Stimulated activated naive B cell treated with anti-CD40 and anti-IgM and Interleukin-4, amounts not matched to agents 10 μg/mL and 1 μg/mL and 100 μg/mL, for 72 hours (primary cell): ENCODE measurements at regions not wholly inside any gene's neighbourhood (a gene's known extent, or its start where the extent isn't known, plus 50 kb on each side); places are given as distances from the start of the nearest gene placed in this dataset.
A peak's percentile ranks its signal among the peaks of the same experiment; 100 is the strongest.

Experiments used
- ATAC-seq, 2 donors: fragments of 150-1000 bp; cut with Tn5 transposase; replicated peaks; 2 replicates each; pipeline ENCODE4 v1.10.0; 2021; ENCODE audit warnings: moderate library complexity in 1 of 2
- DNase-seq: peaks from one replicate; pipeline ENCODE4 v3.0.0; 2021
- H3K27ac Mint-ChIP-seq: one replicate; pipeline ENCODE4 v1.8.0; 2022; ENCODE audit warnings: mild to moderate bottlenecking, mixed read lengths
- H3K27me3 Mint-ChIP-seq, 2 donors: one replicate each; pipeline ENCODE4 v1.8.0; 2022; ENCODE audit warnings: mixed read lengths in 2 of 2
- H3K36me3 Mint-ChIP-seq, 2 donors: one replicate each; pipeline ENCODE4 v1.8.0; 2022; ENCODE audit warnings: mixed read lengths in 2 of 2, mild to moderate bottlenecking in 1 of 2
- H3K4me1 Mint-ChIP-seq, 2 donors: one replicate each; pipeline ENCODE4 v1.8.0; 2022; ENCODE audit warnings: mixed read lengths in 2 of 2, mild to moderate bottlenecking in 1 of 2
- H3K4me3 Mint-ChIP-seq, 2 donors: one replicate each; pipeline ENCODE4 v1.8.0; 2022; ENCODE audit warnings: mild to moderate bottlenecking in 2 of 2, mixed read lengths in 2 of 2, moderate library complexity in 1 of 2
- H3K9me3 Mint-ChIP-seq, 2 donors: one replicate each; pipeline ENCODE4 v1.8.0; 2022; ENCODE audit warnings: mixed read lengths in 2 of 2, mild to moderate bottlenecking in 1 of 2

- no peaks in the 10 kb centered on the region for H3K4me1 Mint-ChIP-seq
- no peak for ATAC-seq
Measured at GRCh38 chr2:215618145-215618544, 182.3 kb upstream of the FN1 start.

DNA sequence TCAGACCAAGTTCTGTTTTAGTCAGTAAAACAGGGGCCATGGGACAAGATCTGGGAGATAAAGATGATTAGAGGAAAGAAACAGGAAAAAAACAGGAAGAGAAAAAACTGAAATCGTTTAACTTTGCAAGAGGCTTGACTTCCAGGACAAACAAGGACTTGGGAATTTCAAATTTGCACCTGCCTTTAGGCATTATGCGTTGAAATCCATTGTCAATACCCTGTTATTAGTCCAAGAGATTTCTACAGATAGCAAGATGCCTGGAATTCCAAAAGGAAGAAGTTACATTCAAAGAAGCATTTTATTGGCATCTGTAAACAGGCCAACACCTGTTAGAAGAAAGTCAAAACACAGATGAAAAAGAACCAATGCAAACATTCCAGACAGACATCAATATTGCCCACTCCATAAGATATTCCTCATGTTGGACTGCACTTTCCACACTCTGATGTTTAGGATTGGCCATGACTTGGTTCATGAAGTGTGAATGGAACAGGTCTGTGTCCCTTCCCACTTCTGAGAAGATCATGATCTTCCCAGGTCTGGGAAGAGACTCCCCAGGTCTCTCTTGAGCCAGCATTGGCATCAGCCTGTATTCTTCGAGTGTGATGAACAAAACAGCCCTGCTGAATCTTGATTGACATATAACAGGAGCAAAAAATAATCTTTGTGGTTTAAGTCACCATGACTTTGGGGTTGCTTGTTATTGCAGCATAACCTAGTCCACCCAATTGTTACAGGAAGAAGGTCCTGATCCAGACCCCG is 181.4 kb upstream of the FN1 start:
- H3K27ac Mint-ChIP-seq = no peak overlapping the region
- peaks cover 0 to 1% of the 10 kb centered on the region in 2 donors for H3K9me3 Mint-ChIP-seq
- no peak for ATAC-seq

More at GRCh38 chr2:215618145-215618544, 182.3 kb upstream of the FN1 start:
- Mint-ChIP-seq H3K4me3 (no peak overlapping the region), H3K27me3 (peaks cover 15 to 49% of the 10 kb centered on the region in 2 donors), H3K36me3 (no peaks in the 10 kb centered on the region), H3K9me3 (peaks cover 0 to 1% of the 10 kb centered on the region in 2 donors), H3K27ac (no peak overlapping the region)
- no peak for DNase-seq

GRCh38 chr2:215615803-215616174 is 179.9 kb upstream of the FN1 start:
- Mint-ChIP-seq H3K27ac (no peak overlapping the region), H3K27me3 (peaks cover 6 to 44% of the 10 kb centered on the region in 2 donors), H3K4me3 (no peak overlapping the region), H3K36me3 (no peaks in the 10 kb centered on the region), H3K4me1 (peaks cover 3 to 8% of the 10 kb centered on the region in 2 donors), H3K9me3 (peaks cover 0 to 1% of the 10 kb centered on the region in 2 donors)
- no peak for ATAC-seq
- DNase-seq = no peak

More for the DNA sequence above, 181.4 kb upstream of the FN1 start:
- Mint-ChIP-seq H3K4me1 (no peaks in the 10 kb centered on the region), H3K36me3 (no peaks in the 10 kb centered on the region), H3K4me3 (no peak overlapping the region), H3K27me3 (peaks cover 15 to 54% of the 10 kb centered on the region in 2 donors)
- DNase-seq = no peak

- H3K36me3 Mint-ChIP-seq = no peaks in the 10 kb centered on the region
- ATAC-seq (no peak), DNase-seq (no peak)
- no peak overlapping the region for H3K4me3 Mint-ChIP-seq
- peaks cover 0 to 1% of the 10 kb centered on the region in 2 donors for H3K9me3 Mint-ChIP-seq
- peaks cover 3 to 8% of the 10 kb centered on the region in 2 donors for H3K4me1 Mint-ChIP-seq
- H3K27me3 Mint-ChIP-seq = peaks cover 4 to 38% of the 10 kb centered on the region in 2 donors
- no peak overlapping the region for H3K27ac Mint-ChIP-seq
Measured at GRCh38 chr2:215615067-215615802, 179.4 kb upstream of the FN1 start.

DNA sequence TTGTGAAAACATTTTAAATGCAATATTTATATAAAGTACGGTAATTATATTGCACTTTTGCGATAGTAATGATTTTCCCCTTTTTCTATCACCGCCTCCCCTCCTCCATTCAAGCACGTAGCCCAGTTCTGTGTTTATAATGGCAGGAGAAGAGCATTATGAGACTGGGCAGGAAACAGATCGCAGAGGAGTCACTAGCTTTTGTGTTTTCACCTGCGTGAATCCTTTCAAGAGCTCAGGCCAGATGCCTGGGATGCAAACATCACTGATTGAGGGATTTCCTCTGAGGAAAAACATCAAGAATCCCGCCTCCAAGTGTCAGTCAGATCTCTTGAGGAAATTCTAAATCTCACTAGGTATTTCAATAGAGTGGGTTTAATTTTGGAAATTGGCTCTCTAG is 178.4 kb upstream of the FN1 start:
- Mint-ChIP-seq H3K27me3 (peaks cover 4 to 32% of the 10 kb centered on the region in 2 donors), H3K27ac (no peak overlapping the region), H3K4me1 (peaks cover 3 to 8% of the 10 kb centered on the region in 2 donors), H3K9me3 (peaks cover 0 to 1% of the 10 kb centered on the region in 2 donors), H3K4me3 (no peak overlapping the region), H3K36me3 (no peaks in the 10 kb centered on the region)
- no peak for DNase-seq
- no peak for ATAC-seq

DNA sequence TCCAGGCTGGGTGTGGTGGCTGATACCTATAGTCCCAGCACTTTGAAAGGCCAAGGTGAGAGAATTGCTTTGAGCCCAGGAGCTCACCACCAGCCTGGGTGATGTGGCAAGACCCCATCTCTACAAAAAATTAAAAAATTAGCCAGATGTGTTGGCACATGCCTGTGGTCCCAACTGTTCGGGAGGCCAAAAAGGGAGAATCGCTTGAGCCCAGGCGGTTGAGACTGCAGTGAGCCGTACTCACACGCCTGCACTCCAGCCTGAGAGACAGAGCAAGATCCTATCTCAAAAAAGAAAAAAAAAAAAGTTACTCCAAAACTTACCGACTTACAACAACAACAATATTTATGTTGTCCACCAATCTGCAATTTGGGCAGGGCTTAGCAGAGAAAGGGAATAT is 178.0 kb upstream of the FN1 start:
- DNase-seq (no peak), ATAC-seq (no peak)
- no peaks in the 10 kb centered on the region for H3K36me3 Mint-ChIP-seq
- H3K9me3 Mint-ChIP-seq = peaks cover 0 to 1% of the 10 kb centered on the region in 2 donors
- no peak overlapping the region for H3K4me3 Mint-ChIP-seq
- peaks cover 3 to 8% of the 10 kb centered on the region in 2 donors for H3K4me1 Mint-ChIP-seq
- peaks cover 4 to 28% of the 10 kb centered on the region in 2 donors for H3K27me3 Mint-ChIP-seq
- H3K27ac Mint-ChIP-seq = no peak overlapping the region

GRCh38 chr2:215613280-215613679 is 177.4 kb upstream of the FN1 start:
- H3K4me3 Mint-ChIP-seq = no peak overlapping the region
- H3K36me3 Mint-ChIP-seq = no peaks in the 10 kb centered on the region
- H3K27ac Mint-ChIP-seq = no peak overlapping the region
- peaks cover 4 to 26% of the 10 kb centered on the region in 2 donors for H3K27me3 Mint-ChIP-seq
- H3K4me1 Mint-ChIP-seq = peaks cover 3 to 8% of the 10 kb centered on the region in 2 donors
- no peak for ATAC-seq
- peaks cover 0 to 1% of the 10 kb centered on the region in 2 donors for H3K9me3 Mint-ChIP-seq
- DNase-seq = no peak

- DNase-seq (no peak), ATAC-seq (no peak)
- H3K4me1 Mint-ChIP-seq = peaks cover 3 to 8% of the 10 kb centered on the region in 2 donors
- H3K27ac Mint-ChIP-seq = no peak overlapping the region
- peaks cover 0 to 1% of the 10 kb centered on the region in 2 donors for H3K9me3 Mint-ChIP-seq
- H3K36me3 Mint-ChIP-seq = no peaks in the 10 kb centered on the region
- H3K4me3 Mint-ChIP-seq = no peak overlapping the region
- peaks cover 4 to 25% of the 10 kb centered on the region in 2 donors for H3K27me3 Mint-ChIP-seq
Measured at GRCh38 chr2:215612786-215613185, 176.9 kb upstream of the FN1 start.

DNA sequence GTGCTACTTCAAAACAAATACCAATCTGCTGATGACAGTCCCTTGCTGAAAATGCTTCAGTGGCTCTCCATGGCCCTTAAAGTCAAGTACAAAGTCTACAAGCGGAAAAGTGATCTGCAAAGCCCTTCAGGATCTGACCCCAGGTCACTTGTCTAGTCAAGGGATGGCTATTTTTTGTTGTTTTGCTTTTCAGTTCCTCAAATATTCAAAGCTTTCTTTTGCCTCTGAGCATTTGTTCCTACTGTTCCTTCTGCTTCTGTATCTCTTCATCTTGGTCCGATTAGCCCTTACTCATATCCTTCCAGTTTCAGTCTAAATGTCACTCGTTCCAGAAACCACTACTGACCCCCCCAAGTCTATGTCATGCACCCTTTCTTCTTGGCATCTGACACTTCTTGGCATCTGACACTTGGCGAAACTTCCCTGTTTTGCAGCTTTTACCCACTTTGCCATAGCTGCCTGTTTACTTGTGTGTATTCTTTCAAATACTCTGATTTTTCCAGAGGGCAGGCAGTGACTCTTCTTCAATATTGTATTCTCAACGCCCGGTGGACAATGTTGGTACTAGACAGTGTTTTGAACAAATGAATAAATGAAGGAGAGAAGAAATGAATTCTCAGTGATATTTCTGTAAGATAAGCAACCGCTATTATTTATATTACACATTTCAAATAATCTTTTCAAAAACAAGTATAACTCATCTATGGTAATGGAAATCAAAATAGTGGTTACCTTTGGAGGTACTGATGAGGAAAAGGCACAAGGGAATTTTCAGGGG is 175.9 kb upstream of the FN1 start:
- H3K9me3 Mint-ChIP-seq = no peaks in the 10 kb centered on the region
- H3K27ac Mint-ChIP-seq = no peak overlapping the region
- H3K36me3 Mint-ChIP-seq = no peaks in the 10 kb centered on the region
- peaks cover 4 to 16% of the 10 kb centered on the region in 2 donors for H3K27me3 Mint-ChIP-seq
- H3K4me3 Mint-ChIP-seq = no peak overlapping the region
- ATAC-seq = peak; percentile 70 to 79
- peaks cover 3 to 8% of the 10 kb centered on the region in 2 donors for H3K4me1 Mint-ChIP-seq
- no peak for DNase-seq

- Mint-ChIP-seq H3K4me1 (peaks cover 3 to 8% of the 10 kb centered on the region in 2 donors), H3K9me3 (no peaks in the 10 kb centered on the region), H3K27me3 (peaks cover under 1 to 9% of the 10 kb centered on the region in 2 donors), H3K27ac (no peak overlapping the region), H3K36me3 (no peaks in the 10 kb centered on the region), H3K4me3 (no peak overlapping the region)
- no peak for DNase-seq
- no peak for ATAC-seq
Measured at GRCh38 chr2:215609089-215610032, 173.5 kb upstream of the FN1 start.

DNA sequence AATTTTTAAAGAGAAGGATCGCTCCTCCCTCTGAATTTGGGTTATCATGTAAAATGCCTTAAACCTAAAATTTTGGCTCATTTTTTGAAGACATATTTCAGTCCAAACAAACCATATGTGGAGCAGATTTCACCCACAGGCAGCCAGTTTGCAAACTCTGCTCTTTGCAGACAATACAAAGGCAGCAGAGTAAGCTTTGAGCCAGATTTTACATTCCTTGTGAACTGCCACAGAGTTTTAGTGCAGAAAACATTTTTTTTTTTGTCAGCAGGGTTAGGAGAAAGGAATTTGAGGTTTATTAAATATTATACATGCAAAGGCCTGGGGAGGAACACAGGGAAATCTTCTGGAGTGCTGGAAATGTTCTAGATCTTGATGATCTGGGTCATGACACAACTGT is 171.9 kb upstream of the FN1 start:
- H3K4me1 Mint-ChIP-seq = peaks cover 3 to 8% of the 10 kb centered on the region in 2 donors
- no peaks in the 10 kb centered on the region for H3K36me3 Mint-ChIP-seq
- H3K4me3 Mint-ChIP-seq = no peak overlapping the region
- no peak for DNase-seq
- H3K27me3 Mint-ChIP-seq = peaks cover 0 to 10% of the 10 kb centered on the region in 2 donors
- no peak for ATAC-seq
- no peaks in the 10 kb centered on the region for H3K9me3 Mint-ChIP-seq
- no peak overlapping the region for H3K27ac Mint-ChIP-seq

DNA sequence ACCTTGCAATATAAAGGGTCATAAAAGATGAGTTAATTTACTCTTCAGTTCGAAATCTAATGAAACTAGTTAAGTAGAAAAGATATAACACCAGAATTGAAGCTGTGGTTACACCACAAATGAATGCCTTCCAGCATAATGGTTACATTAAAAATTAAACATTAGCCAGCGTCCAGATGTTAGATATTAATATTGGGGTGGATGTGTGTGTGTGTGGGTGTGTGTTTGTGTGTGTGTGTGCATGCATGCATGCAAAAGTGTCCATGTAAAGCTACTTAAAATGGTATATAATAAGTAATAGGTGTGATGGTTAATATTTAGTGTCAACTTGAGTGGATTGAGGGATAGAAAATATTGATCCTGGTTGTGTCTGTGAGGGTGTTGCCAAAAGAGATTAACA is 170.4 kb upstream of the FN1 start:
- Mint-ChIP-seq H3K4me1 (no peaks in the 10 kb centered on the region), H3K36me3 (no peaks in the 10 kb centered on the region), H3K9me3 (no peaks in the 10 kb centered on the region), H3K4me3 (no peak overlapping the region), H3K27ac (no peak overlapping the region), H3K27me3 (peaks cover 4 to 7% of the 10 kb centered on the region in 2 donors)
- ATAC-seq = no peak
- no peak for DNase-seq

DNA sequence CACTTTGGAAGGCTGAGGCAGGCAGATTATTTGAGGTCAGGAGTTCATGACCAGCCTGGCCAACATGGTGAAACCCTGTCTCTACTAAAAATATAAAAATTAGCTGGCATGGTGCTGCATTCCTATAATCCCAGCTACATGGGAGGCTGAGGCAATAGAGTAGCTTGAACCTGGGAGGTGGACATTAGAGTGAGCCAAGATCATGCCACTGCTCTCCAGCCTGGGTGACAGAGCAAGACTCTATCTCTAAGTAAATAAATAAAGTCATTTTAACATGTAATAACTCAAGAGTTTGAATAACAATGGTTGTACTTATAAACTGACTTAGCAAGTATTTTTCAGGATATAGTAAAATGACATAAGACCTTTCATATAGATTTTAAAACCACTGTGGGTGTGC is 169.3 kb upstream of the FN1 start:
- DNase-seq (no peak), ATAC-seq (no peak)
- H3K4me1 Mint-ChIP-seq = no peaks in the 10 kb centered on the region
- no peaks in the 10 kb centered on the region for H3K36me3 Mint-ChIP-seq
- no peaks in the 10 kb centered on the region for H3K9me3 Mint-ChIP-seq
- H3K4me3 Mint-ChIP-seq = no peak overlapping the region
- H3K27ac Mint-ChIP-seq = no peak overlapping the region
- H3K27me3 Mint-ChIP-seq = peaks cover 4 to 7% of the 10 kb centered on the region in 2 donors
